ENCODE measurements at regions not wholly inside any gene's neighbourhood (a gene's known extent, or its start where the extent isn't known, plus 50 kb on each side); places are given as distances from the start of the nearest gene placed in this dataset.

DNA sequence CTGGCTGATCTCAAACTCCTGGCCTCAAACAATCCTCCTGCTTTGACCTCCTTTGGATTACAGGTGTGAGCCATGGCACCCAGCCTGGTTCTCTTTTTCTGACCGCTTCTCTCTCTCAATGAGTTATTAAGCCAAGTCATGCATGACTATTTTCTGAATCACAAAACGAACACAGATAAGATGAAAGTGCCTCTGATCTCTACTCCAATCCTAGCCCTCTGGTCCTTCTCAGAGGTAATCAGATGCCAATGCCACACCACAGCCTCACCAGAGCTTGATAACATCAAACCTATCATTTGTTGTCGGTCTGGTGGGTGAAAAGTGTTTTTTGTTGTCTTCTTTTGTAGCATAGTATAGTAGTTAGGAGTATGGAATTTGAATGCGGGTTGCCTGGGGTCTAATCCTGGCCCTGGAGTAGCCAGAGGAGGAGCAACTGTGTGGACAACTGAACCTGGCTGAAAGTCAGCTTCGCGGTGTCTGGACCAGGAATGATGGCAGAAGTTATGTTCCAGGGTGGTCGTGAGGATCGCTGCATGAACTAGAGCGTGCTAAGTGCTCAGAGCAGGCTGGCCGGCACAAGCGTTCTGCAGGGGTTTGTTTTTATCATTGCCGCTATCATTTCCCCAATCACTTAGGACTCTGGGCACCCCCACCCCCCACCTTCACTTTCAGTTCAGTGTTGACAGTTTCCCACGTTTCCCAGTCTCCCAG is 77.9 kb downstream of the SPRING1 start:
- TF ChIP-seq, protein P1, sequence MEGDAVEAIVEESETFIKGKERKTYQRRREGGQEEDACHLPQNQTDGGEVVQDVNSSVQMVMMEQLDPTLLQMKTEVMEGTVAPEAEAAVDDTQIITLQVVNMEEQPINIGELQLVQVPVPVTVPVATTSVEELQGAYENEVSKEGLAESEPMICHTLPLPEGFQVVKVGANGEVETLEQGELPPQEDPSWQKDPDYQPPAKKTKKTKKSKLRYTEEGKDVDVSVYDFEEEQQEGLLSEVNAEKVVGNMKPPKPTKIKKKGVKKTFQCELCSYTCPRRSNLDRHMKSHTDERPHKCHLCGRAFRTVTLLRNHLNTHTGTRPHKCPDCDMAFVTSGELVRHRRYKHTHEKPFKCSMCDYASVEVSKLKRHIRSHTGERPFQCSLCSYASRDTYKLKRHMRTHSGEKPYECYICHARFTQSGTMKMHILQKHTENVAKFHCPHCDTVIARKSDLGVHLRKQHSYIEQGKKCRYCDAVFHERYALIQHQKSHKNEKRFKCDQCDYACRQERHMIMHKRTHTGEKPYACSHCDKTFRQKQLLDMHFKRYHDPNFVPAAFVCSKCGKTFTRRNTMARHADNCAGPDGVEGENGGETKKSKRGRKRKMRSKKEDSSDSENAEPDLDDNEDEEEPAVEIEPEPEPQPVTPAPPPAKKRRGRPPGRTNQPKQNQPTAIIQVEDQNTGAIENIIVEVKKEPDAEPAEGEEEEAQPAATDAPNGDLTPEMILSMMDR (IDR thresholded peaks at IDR 0.05; ENCODE audit: insufficient read depth, low read length, poor library complexity, severe bottlenecking), result no peak

DNA sequence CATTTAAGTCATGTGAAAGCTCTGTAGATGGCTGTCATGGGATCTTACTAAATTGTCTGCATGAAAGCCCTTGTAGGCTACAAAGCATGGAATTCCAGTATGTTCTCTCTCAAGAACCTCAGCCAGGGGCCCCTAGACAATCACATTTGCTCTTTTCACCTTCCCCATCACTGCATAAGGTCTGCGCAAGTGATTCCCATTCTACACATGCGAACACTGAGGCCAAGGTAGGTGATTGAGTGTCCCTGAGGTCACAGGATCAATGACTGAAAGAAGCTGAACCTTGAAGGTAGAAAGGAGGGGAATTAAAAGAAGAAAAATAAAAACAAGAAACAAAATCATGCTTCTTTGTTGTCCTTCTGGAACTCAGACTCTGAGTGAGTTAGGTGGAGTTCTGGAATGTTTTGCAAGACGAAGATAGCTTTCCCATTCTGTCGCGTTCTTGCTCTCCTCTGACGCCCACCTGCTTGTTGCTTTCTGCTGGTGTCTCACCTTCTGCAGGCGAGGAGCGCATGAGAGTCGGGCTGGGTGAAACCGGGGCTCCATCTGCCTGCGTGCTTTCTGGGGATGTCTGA is 79.9 kb downstream of the SPRING1 start:
- no peak for DNase-seq (ENCODE audit: extremely low read depth, insufficient read length)
- peaks cover 2% of the 10 kb centered on the region; the same call in 1 of the 2 replicates for H3K27me3 ChIP-seq (replicated peaks; ENCODE audit: control insufficient read depth, insufficient read depth, low read length)
- no peak overlapping the region for H3K4me3 ChIP-seq (replicated peaks; ENCODE audit: low read depth, low read length)
- H3K36me3 ChIP-seq (ENCODE audit: control insufficient read depth, insufficient read depth, low read length), result no peaks in the 10 kb centered on the region
- TF ChIP-seq, protein P1 (IDR thresholded peaks at IDR 0.05; ENCODE audit: insufficient read depth, low read length, poor library complexity, severe bottlenecking), result no peak

More for the DNA sequence above, 77.9 kb downstream of the SPRING1 start:
- no peak for DNase-seq (ENCODE audit: extremely low read depth, insufficient read length)
- H3K4me3 ChIP-seq (replicated peaks; ENCODE audit: low read depth, low read length), result no peak overlapping the region
- H3K36me3 ChIP-seq (ENCODE audit: control insufficient read depth, insufficient read depth, low read length), result no peaks in the 10 kb centered on the region
- H3K27me3 ChIP-seq (replicated peaks; ENCODE audit: control insufficient read depth, insufficient read depth, low read length), result peaks cover 2% of the 10 kb centered on the region; the same call in 1 of the 2 replicates

DNA sequence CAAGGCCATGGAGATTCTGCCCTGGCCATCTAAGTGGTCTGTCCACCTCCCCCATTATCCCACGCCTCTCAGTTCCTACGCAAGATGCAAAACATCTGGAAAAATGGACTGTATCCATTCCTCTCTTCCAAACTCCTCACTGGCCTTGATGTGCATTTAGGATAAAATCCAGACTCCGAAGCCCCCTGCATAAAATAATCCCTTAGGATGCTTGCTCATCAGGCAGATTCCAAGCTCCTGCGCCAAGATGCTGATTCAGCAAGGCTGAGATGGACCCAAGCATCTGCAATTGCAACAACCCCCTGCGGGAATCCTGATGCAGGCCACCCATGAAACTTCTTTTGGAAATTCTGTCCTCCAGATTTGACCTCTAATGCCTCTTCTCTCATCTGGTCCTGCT is 81.6 kb downstream of the SPRING1 start:
- no peak for DNase-seq (ENCODE audit: extremely low read depth, insufficient read length)
- H3K27me3 ChIP-seq (replicated peaks; ENCODE audit: control insufficient read depth, insufficient read depth, low read length), result peaks cover 2% of the 10 kb centered on the region; the same call in 1 of the 2 replicates
- no peaks in the 10 kb centered on the region for H3K36me3 ChIP-seq (ENCODE audit: control insufficient read depth, insufficient read depth, low read length)
- H3K4me3 ChIP-seq (replicated peaks; ENCODE audit: low read depth, low read length), result no peak overlapping the region
- TF ChIP-seq, protein P1 (IDR thresholded peaks at IDR 0.05; ENCODE audit: insufficient read depth, low read length, poor library complexity, severe bottlenecking), result no peak

DNA sequence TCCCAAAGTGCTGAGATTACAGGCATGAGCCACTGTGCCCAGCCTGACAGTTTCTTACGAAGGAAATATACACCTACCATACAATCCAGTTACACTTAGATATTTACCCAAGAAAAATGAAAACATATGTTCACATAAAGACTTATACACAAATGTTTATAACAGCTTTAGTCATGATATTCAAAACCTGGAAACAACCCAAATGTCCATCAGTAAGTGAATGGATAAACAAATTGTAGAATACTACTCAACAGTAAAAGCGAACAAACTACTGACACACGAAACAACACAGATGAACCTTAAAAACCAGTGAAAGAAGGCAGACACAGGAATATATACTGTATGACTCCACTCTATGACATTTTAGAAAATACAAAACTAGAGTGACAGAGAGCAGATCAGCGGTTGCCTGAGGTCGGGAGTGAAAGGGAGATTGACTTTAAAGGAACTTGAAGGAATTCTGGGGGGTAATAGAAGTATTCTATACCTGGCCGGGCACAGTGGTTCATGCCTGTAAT is 83.6 kb downstream of the SPRING1 start:
- Histone ChIP-seq H3K36me3 (ENCODE audit: control insufficient read depth, insufficient read depth, low read length) (no peaks in the 10 kb centered on the region), H3K27me3 (replicated peaks; ENCODE audit: control insufficient read depth, insufficient read depth, low read length) (peaks cover 2% of the 10 kb centered on the region; the same call in 1 of the 2 replicates), H3K4me3 (replicated peaks; ENCODE audit: low read depth, low read length) (no peak overlapping the region)
- TF ChIP-seq, protein P1 (IDR thresholded peaks at IDR 0.05; ENCODE audit: insufficient read depth, low read length, poor library complexity, severe bottlenecking), result no peak
- no peak for DNase-seq (ENCODE audit: extremely low read depth, insufficient read length)

DNA sequence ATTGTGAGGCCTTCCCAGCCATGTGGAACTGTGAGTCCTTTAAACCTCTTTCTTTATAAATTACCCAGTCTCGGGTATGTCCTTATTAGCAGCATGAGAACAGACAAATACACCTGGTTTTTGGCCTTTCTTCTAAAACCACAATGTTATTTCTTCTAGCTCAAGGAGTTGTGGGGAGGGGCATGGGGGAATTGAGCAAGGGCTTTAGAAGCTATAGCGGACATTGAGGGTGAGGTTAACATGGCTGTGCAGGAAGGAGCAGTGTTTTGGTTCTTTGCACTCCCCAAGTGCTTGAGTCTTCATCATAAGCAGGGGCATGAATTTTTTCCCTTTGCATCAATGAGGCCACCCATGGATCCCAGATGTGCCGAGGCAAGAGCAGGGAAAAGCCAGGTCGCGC is 86.8 kb downstream of the SPRING1 start:
- TF ChIP-seq, protein P1 (IDR thresholded peaks at IDR 0.05; ENCODE audit: insufficient read depth, low read length, poor library complexity, severe bottlenecking), result no peak
- DNase-seq (ENCODE audit: extremely low read depth, insufficient read length), result no peak
- H3K27me3 ChIP-seq (replicated peaks; ENCODE audit: control insufficient read depth, insufficient read depth, low read length), result peaks cover 1% of the 10 kb centered on the region; the same call in 1 of the 2 replicates
- no peaks in the 10 kb centered on the region for H3K36me3 ChIP-seq (ENCODE audit: control insufficient read depth, insufficient read depth, low read length)
- H3K4me3 ChIP-seq (replicated peaks; ENCODE audit: low read depth, low read length), result no peak overlapping the region

All from GM06990 (cell line).